ENCODE measurements at regions not wholly inside any gene's neighbourhood (a gene's known extent, or its start where the extent isn't known, plus 50 kb on each side); places are given as distances from the start of the nearest gene placed in this dataset.

DNA sequence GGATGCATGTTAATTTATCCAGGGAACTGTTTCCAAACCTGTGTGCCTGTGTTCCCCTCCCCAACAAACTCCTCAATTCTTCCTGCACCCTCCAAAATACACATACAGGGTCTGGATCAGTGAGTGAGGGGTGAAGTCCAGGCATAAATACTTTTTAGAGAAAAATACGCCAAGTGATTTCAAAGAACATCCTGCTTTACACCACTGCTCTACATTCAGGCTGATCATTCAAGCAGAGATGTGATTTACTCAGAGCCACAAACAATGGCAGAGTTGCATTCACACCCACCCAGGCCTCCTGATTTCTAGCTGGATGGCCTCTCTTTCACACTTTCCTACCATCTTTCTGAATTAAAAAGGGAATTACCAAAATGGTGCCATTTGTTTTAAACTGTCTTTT, 289.5 kb upstream of the SLC14A2 start:
- WGBS (ENCODE audit: low lambda C conversion rate), result 71% methylated on average over 1 of the region's 1 CpG
- TF ChIP-seq RAD21 (IDR thresholded peaks at IDR 0.05; ENCODE audit: low read length) (no peak), JUND (IDR thresholded peaks at IDR 0.05) (no peak), SMC3 (IDR thresholded peaks at IDR 0.05; ENCODE audit: low read depth, low read length) (no peak), SIN3A (IDR thresholded peaks at IDR 0.05; ENCODE audit: borderline replicate concordance, low read depth, low read length) (no peak), REST (IDR thresholded peaks at IDR 0.05; ENCODE audit: low read depth, low read length) (no peak), USF1 (IDR thresholded peaks at IDR 0.05; ENCODE audit: borderline replicate concordance, low read depth) (no peak), RXRA (IDR thresholded peaks at IDR 0.05; ENCODE audit: borderline replicate concordance, low read depth) (no peak), POLR2AphosphoS5 (IDR thresholded peaks at IDR 0.05; ENCODE audit: low read depth, low read length) (no peak), NRF1 (IDR thresholded peaks at IDR 0.05; ENCODE audit: low read depth, low read length) (no peak), MXI1 (IDR thresholded peaks at IDR 0.05; ENCODE audit: low read depth, low read length) (no peak), RFX5 (IDR thresholded peaks at IDR 0.05; ENCODE audit: low read length) (no peak), FOXM1 (IDR thresholded peaks at IDR 0.05; ENCODE audit: low read depth) (no peak), CHD2 (IDR thresholded peaks at IDR 0.05; ENCODE audit: low read length, partially characterized antibody) (no peak), FOXJ3 (CRISPR knock-in tag; IDR thresholded peaks at IDR 0.05) (no peak), MEF2A (IDR thresholded peaks at IDR 0.05; ENCODE audit: borderline replicate concordance, low read depth) (no peak), IRF3 (IDR thresholded peaks at IDR 0.05; ENCODE audit: low read depth, low read length) (no peak), USF2 (IDR thresholded peaks at IDR 0.05; ENCODE audit: borderline replicate concordance, low read depth, low read length) (no peak)
- TF ChIP-seq, protein P1, sequence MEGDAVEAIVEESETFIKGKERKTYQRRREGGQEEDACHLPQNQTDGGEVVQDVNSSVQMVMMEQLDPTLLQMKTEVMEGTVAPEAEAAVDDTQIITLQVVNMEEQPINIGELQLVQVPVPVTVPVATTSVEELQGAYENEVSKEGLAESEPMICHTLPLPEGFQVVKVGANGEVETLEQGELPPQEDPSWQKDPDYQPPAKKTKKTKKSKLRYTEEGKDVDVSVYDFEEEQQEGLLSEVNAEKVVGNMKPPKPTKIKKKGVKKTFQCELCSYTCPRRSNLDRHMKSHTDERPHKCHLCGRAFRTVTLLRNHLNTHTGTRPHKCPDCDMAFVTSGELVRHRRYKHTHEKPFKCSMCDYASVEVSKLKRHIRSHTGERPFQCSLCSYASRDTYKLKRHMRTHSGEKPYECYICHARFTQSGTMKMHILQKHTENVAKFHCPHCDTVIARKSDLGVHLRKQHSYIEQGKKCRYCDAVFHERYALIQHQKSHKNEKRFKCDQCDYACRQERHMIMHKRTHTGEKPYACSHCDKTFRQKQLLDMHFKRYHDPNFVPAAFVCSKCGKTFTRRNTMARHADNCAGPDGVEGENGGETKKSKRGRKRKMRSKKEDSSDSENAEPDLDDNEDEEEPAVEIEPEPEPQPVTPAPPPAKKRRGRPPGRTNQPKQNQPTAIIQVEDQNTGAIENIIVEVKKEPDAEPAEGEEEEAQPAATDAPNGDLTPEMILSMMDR (IDR thresholded peaks at IDR 0.05), result no peak
- no peak overlapping the region for H2AFZ ChIP-seq (ENCODE audit: low read depth)
- H3K4me1 ChIP-seq (ENCODE audit: control insufficient read depth in 1 of 2, insufficient read depth in 2 of 2, low read depth in 1 of 2, low read length in 1 of 2), result no peaks in the 10 kb centered on the region
- H4K20me1 ChIP-seq (ENCODE audit: insufficient read depth), result no peaks in the 10 kb centered on the region
- H3K9me3 ChIP-seq, result no peaks in the 10 kb centered on the region
- H3K4me2 ChIP-seq, result no peak overlapping the region
- no peak overlapping the region for H3K4me3 ChIP-seq (ENCODE audit: low read depth in 2 of 2, low read length in 1 of 2)
- no peak for DNase-seq
- POLR2A ChIA-PET, result no interaction called here
- H3K9me2 ChIP-seq, result no peaks in the 10 kb centered on the region
- H3F3A ChIP-seq (replicated peaks; ENCODE audit: insufficient read depth), result no peaks in the 10 kb centered on the region
- H3K27ac ChIP-seq (ENCODE audit: low read depth in 2 of 2, low read length in 1 of 2), result no peak overlapping the region
- no peaks in the 10 kb centered on the region for H3K79me2 ChIP-seq (ENCODE audit: insufficient read depth)
- H3K36me3 ChIP-seq (replicated peaks in 1 of 2; ENCODE audit: control insufficient read depth in 1 of 2, insufficient read depth in 2 of 2, low read length in 1 of 2), result no peaks in the 10 kb centered on the region
- CTCF ChIA-PET, result interaction anchor here (1.2 kb wide), 1 partner anchor 28 kb away, joined by 3 read pairs; no protein-coding TSS in a partner anchor
- H3K9ac ChIP-seq, result no peak overlapping the region
- H3K27me3 ChIP-seq (ENCODE audit: insufficient read depth), result no peaks in the 10 kb centered on the region

Measured in SK-N-SH (cell line).